ENCODE measurements at regions not wholly inside any gene's neighbourhood (a gene's known extent, or its start where the extent isn't known, plus 50 kb on each side); places are given as distances from the start of the nearest gene placed in this dataset.

- H2AFZ ChIP-seq, result no peak overlapping the region
- H3K9me3 ChIP-seq (ENCODE audit: control insufficient read depth, low read length), result no peaks in the 10 kb centered on the region
- H3K4me2 ChIP-seq (ENCODE audit: low read length), result no peak overlapping the region
- TF ChIP-seq CTCF (IDR thresholded peaks at IDR 0.05), result no peak
- H3K4me1 ChIP-seq, result no peaks in the 10 kb centered on the region
- no peak overlapping the region for H3K9ac ChIP-seq
- no peaks in the 10 kb centered on the region for H3K27me3 ChIP-seq (ENCODE audit: control insufficient read depth, insufficient read depth, low read length)
- H3K27ac ChIP-seq, result no peak overlapping the region
- H3K4me3 ChIP-seq (ENCODE audit: low read depth, low read length), result no peak overlapping the region
- no peaks in the 10 kb centered on the region for H3K36me3 ChIP-seq (ENCODE audit: control insufficient read depth, insufficient read depth, low read length)
- no peaks in the 10 kb centered on the region for H3K79me2 ChIP-seq
These were observed 75.0 kb upstream of the DAB2IP start for GRCh38 chr9:121576281-121577075.

- no peaks in the 10 kb centered on the region for H3K9me3 ChIP-seq (ENCODE audit: control insufficient read depth, low read length)
- no peak overlapping the region for H3K9ac ChIP-seq
- H3K4me1 ChIP-seq, result no peaks in the 10 kb centered on the region
- H3K4me3 ChIP-seq (ENCODE audit: low read depth, low read length), result no peak overlapping the region
- H3K4me2 ChIP-seq (ENCODE audit: low read length), result no peak overlapping the region
- H3K27ac ChIP-seq, result no peak overlapping the region
- TF ChIP-seq CTCF (IDR thresholded peaks at IDR 0.05), result no peak
- no peaks in the 10 kb centered on the region for H3K79me2 ChIP-seq
- no peaks in the 10 kb centered on the region for H3K27me3 ChIP-seq (ENCODE audit: control insufficient read depth, insufficient read depth, low read length)
- no peaks in the 10 kb centered on the region for H3K36me3 ChIP-seq (ENCODE audit: control insufficient read depth, insufficient read depth, low read length)
- H2AFZ ChIP-seq, result no peak overlapping the region
These were observed 74.3 kb upstream of the DAB2IP start for GRCh38 chr9:121577166-121577565.

GRCh38 chr9:121577572-121577971, 73.9 kb upstream of the DAB2IP start:
- H3K36me3 ChIP-seq (ENCODE audit: control insufficient read depth, insufficient read depth, low read length), result no peaks in the 10 kb centered on the region
- no peaks in the 10 kb centered on the region for H3K4me1 ChIP-seq
- no peaks in the 10 kb centered on the region for H3K9me3 ChIP-seq (ENCODE audit: control insufficient read depth, low read length)

GRCh38 chr9:121581786-121582600, 69.4 kb upstream of the DAB2IP start:
- H3K4me1 ChIP-seq, result no peaks in the 10 kb centered on the region
- H3K79me2 ChIP-seq, result no peaks in the 10 kb centered on the region
- H3K27ac ChIP-seq, result no peak overlapping the region

More at GRCh38 chr9:121577572-121577971, 73.9 kb upstream of the DAB2IP start:
- Histone ChIP-seq H3K4me3 (ENCODE audit: low read depth, low read length) (no peak overlapping the region), H3K4me2 (ENCODE audit: low read length) (no peak overlapping the region), H3K79me2 (no peaks in the 10 kb centered on the region), H3K27ac (no peak overlapping the region), H3K27me3 (ENCODE audit: control insufficient read depth, insufficient read depth, low read length) (no peaks in the 10 kb centered on the region), H3K9ac (no peak overlapping the region), H2AFZ (no peak overlapping the region)
- TF ChIP-seq CTCF (IDR thresholded peaks at IDR 0.05), result no peak

More at GRCh38 chr9:121581786-121582600, 69.4 kb upstream of the DAB2IP start:
- Histone ChIP-seq H3K9ac (no peak overlapping the region), H3K4me3 (ENCODE audit: low read depth, low read length) (no peak overlapping the region), H3K36me3 (ENCODE audit: control insufficient read depth, insufficient read depth, low read length) (no peaks in the 10 kb centered on the region), H3K9me3 (ENCODE audit: control insufficient read depth, low read length) (no peaks in the 10 kb centered on the region), H3K27me3 (ENCODE audit: control insufficient read depth, insufficient read depth, low read length) (no peaks in the 10 kb centered on the region), H2AFZ (no peak overlapping the region), H3K4me2 (ENCODE audit: low read length) (no peak overlapping the region)
- no peak for TF ChIP-seq CTCF (IDR thresholded peaks at IDR 0.05)

Measured in parathyroid adenoma (tissue), 2 donors.